Retinal pigment epithelial cell (primary cell): ENCODE measurements at regions not wholly inside any gene's neighbourhood (a gene's known extent, or its start where the extent isn't known, plus 50 kb on each side); places are given as distances from the start of the nearest gene placed in this dataset.
A peak's percentile ranks its signal among the peaks of the same experiment; 100 is the strongest.

Experiments used
- DNase-seq: peaks from one replicate; pipeline ENCODE4 v3.0.0-alpha.2; 2010; ENCODE audit warnings: low read depth
- H3K4me3 ChIP-seq: 2 replicates; pipeline ENCODE4 v1.5.1; 2011; ENCODE audit warnings: mild to moderate bottlenecking, low read length, control low read depth, moderate library complexity
- TF ChIP-seq, protein P1 (sequence below): conservative IDR thresholded peaks from 2 replicates; pipeline ENCODE4 v1.5.1; 2011; ENCODE audit warnings: low read depth, low read length, control low read depth, inconsistent platforms

DNA sequence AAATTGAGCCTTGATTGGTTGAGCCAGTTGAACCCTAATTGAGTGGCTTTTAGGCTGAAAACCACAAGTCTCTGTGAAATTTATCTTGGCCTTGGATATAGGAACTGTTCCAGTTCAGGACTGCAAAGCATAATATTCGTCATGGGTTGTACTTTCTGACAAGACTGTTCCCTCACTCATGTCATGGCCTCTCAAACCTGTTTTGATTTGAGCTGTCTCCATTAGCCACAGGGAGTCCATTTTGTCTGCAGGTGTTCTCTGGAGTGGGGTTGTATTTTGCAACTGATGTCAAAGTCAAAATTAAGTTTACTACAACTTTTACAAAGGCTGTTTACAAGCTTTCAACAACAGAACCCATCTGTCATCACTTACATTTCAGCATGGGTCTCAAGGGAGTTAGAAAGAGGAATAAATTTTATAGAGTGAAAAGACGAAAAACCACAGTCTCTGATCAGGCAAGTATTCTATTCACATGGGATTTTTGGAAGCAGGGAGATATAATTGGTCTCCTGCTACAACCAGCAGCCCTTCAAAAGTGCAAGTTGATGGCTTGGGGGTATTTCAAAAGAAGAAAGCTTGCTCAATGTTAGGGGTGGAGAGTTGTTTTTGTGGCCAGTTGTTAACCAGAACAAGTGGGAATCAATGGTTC is 1716.3 kb downstream of the C4orf33 start:
- DNase-seq: no peak
- TF ChIP-seq, protein P1, sequence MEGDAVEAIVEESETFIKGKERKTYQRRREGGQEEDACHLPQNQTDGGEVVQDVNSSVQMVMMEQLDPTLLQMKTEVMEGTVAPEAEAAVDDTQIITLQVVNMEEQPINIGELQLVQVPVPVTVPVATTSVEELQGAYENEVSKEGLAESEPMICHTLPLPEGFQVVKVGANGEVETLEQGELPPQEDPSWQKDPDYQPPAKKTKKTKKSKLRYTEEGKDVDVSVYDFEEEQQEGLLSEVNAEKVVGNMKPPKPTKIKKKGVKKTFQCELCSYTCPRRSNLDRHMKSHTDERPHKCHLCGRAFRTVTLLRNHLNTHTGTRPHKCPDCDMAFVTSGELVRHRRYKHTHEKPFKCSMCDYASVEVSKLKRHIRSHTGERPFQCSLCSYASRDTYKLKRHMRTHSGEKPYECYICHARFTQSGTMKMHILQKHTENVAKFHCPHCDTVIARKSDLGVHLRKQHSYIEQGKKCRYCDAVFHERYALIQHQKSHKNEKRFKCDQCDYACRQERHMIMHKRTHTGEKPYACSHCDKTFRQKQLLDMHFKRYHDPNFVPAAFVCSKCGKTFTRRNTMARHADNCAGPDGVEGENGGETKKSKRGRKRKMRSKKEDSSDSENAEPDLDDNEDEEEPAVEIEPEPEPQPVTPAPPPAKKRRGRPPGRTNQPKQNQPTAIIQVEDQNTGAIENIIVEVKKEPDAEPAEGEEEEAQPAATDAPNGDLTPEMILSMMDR: no peak
- H3K4me3 ChIP-seq: no peak overlapping the region

DNA sequence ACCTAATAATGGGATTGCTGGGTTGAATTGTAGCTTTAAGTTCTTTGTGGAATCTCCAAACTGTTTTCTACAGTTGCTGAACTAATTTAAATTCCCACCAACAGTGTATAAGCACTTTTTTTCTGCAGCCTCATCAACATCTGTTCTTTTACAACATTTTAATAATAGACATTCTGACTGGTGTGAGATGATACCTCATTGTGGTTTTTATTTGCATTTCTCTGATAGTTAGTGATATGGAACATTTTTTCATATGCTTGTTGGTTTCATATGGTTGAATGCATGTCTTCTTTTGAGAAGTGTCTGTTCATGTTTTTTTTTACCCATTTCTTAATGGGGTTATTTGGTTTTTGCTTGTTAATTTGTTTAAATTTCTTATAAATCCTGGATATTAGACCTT is 1718.9 kb downstream of the C4orf33 start:
- TF ChIP-seq, protein P1: no peak
- no peak for DNase-seq

DNA sequence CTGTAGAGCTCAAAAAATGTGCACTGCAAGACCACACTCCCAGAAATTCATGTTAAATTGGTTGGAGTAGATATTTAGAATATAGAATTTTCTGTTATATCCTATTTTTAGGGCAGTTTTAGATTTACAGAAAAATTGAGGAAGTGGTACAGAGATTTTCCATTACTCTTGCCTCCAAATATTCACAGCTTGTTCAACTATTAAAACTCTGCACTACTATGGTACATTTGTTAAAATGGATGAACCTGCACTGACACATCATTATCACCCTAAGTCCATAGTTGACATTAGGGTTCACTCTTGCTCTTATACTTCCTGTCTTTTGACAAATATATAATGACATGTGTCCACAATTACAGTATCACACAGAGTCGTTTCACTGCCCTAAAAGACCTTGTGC is 1724.5 kb downstream of the C4orf33 start:
- no peak for DNase-seq
- no peak overlapping the region for H3K4me3 ChIP-seq
- TF ChIP-seq, protein P1: no peak

More for the DNA sequence above, 1718.9 kb downstream of the C4orf33 start:
- H3K4me3 ChIP-seq: no peak overlapping the region

DNA sequence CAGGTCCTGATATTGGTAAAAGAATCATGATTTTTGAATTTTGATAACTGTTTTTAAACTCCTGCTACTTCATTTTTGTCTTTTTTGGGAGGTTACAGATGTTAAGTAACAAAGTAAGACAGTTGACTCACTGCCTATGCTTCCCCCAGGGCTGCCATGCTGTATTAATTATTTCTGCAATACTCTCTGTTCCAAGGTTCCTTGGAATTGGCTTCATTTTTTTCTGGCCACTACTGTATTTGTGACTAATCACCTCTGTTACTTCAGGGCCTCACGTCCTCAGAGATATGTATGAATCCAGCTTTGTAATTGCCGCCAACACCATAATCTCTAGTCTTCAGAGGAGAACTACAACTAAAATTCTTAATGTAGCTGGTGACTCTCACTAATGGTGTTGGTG is 1729.3 kb downstream of the C4orf33 start:
- no peak overlapping the region for H3K4me3 ChIP-seq
- DNase-seq: no peak
- TF ChIP-seq, protein P1: no peak

DNA sequence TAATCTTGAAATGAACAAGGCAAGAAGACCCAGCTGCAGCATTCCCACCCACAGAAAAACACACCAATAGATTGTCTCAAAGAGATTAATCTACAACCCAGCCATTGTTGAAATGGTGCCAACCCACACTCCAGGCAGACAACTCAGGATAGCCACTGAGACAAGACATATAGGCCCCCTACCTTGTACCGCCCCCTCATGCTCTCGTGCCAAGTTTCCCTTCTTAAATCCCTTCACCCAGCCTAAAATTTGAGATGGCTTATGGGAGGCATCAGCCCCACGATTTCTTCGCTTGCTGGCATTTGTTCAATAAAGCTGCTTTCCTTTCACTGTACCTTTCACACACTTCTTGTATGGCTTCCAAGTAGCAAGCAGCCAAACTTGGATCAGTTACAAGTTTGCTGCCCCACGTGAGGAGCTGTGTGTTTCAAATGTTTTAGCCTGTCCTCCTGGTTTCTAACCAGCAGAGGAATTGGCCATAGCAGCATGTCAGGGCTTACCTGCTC is 1754.1 kb downstream of the C4orf33 start:
- peak; percentile 71 for DNase-seq
- peak overlapping the region; percentile 15 for H3K4me3 ChIP-seq
- TF ChIP-seq, protein P1: no peak

DNA sequence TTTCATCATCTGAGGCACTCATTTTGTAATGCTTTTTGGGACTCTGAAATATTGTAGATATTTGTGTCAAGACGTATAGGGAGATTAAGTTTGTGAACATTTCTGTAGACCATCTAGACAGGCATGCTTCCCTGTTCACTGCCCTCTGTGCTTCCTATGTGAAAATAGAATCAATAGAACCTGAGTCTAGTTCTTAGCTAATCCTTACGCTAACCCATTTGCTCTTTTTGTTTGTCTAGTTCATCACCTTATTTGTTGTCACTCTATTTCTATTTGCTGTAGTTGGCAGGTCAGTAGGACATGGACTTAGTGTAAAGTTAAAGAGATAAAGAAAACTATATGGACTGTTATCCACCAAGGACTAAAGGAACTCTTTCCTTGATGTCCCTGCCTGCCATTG is 1755.2 kb downstream of the C4orf33 start:
- DNase-seq: no peak
- TF ChIP-seq, protein P1: no peak
- no peak overlapping the region for H3K4me3 ChIP-seq

DNA sequence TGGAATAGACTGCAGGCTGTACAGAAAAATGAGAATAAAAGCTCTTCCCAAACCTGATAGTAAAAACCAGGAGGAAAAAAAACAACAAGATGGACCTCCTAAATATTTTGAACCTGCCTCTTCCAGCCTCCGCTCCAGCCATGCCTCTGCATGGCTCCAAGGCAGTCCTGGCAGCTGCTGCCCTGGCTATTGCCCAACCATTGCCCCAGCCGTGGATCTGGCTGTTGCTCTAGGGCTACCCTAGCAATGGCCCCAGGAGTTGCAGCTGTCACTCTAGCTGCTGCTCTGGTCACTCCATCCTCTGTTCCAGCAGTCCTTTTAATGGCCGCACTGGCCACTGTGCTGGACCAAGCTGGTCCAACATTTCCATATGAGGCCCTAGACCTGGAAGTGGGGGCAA is 1756.0 kb downstream of the C4orf33 start:
- no peak overlapping the region for H3K4me3 ChIP-seq
- no peak for DNase-seq
- TF ChIP-seq, protein P1: no peak
